WTC11 (cell line): ENCODE measurements at regions not wholly inside any gene's neighbourhood (a gene's known extent, or its start where the extent isn't known, plus 50 kb on each side); places are given as distances from the start of the nearest gene placed in this dataset.
"Not testable (repeated sequence)": the region's sequence is repeated elsewhere in the genome, so short reads cannot be mapped to it uniquely, and the experiment has no call there.

Experiments
- ATAC-seq: fragments of 200-7000 bp; cut with Tn5 transposase; 2 replicates; pipeline ENCODE4 v1.10.0; 2021; ENCODE audit warnings: mild to moderate bottlenecking, moderate library complexity
- CTCF ChIA-PET: fragments of 300-600 bp; sonication (Branson Sonifier 250); formaldehyde crosslinking; loops from one replicate; lab custom pipeline; 2021; ENCODE audit warnings: antibody characterized with exemption; lab: Charles Lee
- POLR2A ChIA-PET: fragments of 350-600 bp; sonication (Branson Sonifier 250); formaldehyde crosslinking; loops from one replicate; lab custom pipeline; 2021; ENCODE audit warnings: antibody characterized with exemption; lab: Charles Lee
- DNase-seq: peaks from one replicate; pipeline ENCODE4 v3.0.0; 2021; ENCODE audit warnings: low spot score
- H3K27ac Mint-ChIP-seq: 2 replicates; pipeline ENCODE4 v1.8.0; 2021; ENCODE audit warnings: mixed read lengths
- H3K27me3 Mint-ChIP-seq: 2 replicates; pipeline ENCODE4 v1.8.0; 2021; ENCODE audit warnings: low read depth, mild to moderate bottlenecking, moderate library complexity, mixed read lengths
- H3K36me3 Mint-ChIP-seq: 2 replicates; pipeline ENCODE4 v1.8.0; 2021; ENCODE audit warnings: mixed read lengths
- H3K4me1 Mint-ChIP-seq: 2 replicates; pipeline ENCODE4 v1.8.0; 2022; ENCODE audit warnings: mixed read lengths
- H3K4me3 Mint-ChIP-seq: 2 replicates; pipeline ENCODE4 v1.8.0; 2021; ENCODE audit warnings: mild to moderate bottlenecking, moderate library complexity, mixed read lengths
- H3K9me3 Mint-ChIP-seq: 2 replicates; pipeline ENCODE4 v1.8.0; 2021; ENCODE audit warnings: mixed read lengths
- ARID4B ChIP-seq: sonication (generic); formaldehyde crosslinking; IDR thresholded peaks from 2 replicates; pipeline ENCODE4 v1.8.0; 2023; ENCODE audit warnings: missing genetic modification reagents, mild to moderate bottlenecking, borderline replicate concordance
- CREM ChIP-seq: sonication (generic); formaldehyde crosslinking; IDR thresholded peaks from 2 replicates; pipeline ENCODE4 v1.8.1; 2022; ENCODE audit warnings: mild to moderate bottlenecking, missing genetic modification reagents, moderate library complexity
- E2F5 ChIP-seq: sonication (generic); formaldehyde crosslinking; IDR thresholded peaks from 2 replicates; pipeline ENCODE4 v1.8.1; 2022; ENCODE audit warnings: mild to moderate bottlenecking, moderate library complexity, missing genetic modification reagents
- FOXP1 ChIP-seq: sonication (generic); formaldehyde crosslinking; IDR thresholded peaks from 2 replicates; pipeline ENCODE4 v1.8.0; 2022; ENCODE audit warnings: missing genetic modification reagents, mild to moderate bottlenecking, moderate library complexity, borderline replicate concordance
- GABPB1 ChIP-seq: sonication (generic); formaldehyde crosslinking; IDR thresholded peaks from 2 replicates; pipeline ENCODE4 v1.8.1; 2023; ENCODE audit warnings: mild to moderate bottlenecking, missing genetic modification reagents
- GRHL2 ChIP-seq: fragments of 250-450 bp; sonication (Bioruptor Pico); IDR thresholded peaks from 2 replicates; pipeline ENCODE4 v1.8.0; 2022; ENCODE audit warnings: mild to moderate bottlenecking, moderate library complexity; ENCODE audit not compliant: insufficient replicate concordance, severe bottlenecking
- IRF1 ChIP-seq: sonication (generic); formaldehyde crosslinking; IDR thresholded peaks from 2 replicates; pipeline ENCODE4 v1.8.0; 2023; ENCODE audit warnings: missing genetic modification reagents
- MAX ChIP-seq: sonication (generic); formaldehyde crosslinking; IDR thresholded peaks from 2 replicates; pipeline ENCODE4 v1.8.0; 2022; ENCODE audit warnings: mild to moderate bottlenecking, missing genetic modification reagents
- NFATC4 ChIP-seq: fragments of 250-450 bp; sonication (Bioruptor Pico); IDR thresholded peaks from 2 replicates; pipeline ENCODE4 v1.9.0; 2021; ENCODE audit warnings: mild to moderate bottlenecking
- NFE2L1 ChIP-seq: sonication (generic); formaldehyde crosslinking; IDR thresholded peaks from 2 replicates; pipeline ENCODE4 v1.8.1; 2023; ENCODE audit warnings: missing genetic modification reagents
- NR3C1 ChIP-seq: sonication (generic); formaldehyde crosslinking; conservative IDR thresholded peaks from 2 replicates; pipeline ENCODE4 v1.8.1; 2023; ENCODE audit warnings: low read depth, mild to moderate bottlenecking, missing genetic modification reagents
- PRDM15 ChIP-seq: sonication (generic); formaldehyde crosslinking; IDR thresholded peaks from 2 replicates; pipeline ENCODE4 v1.8.0; 2022; ENCODE audit warnings: missing genetic modification reagents
- SMAD4 ChIP-seq: sonication (generic); formaldehyde crosslinking; IDR thresholded peaks from 2 replicates; pipeline ENCODE4 v1.8.0; 2022; ENCODE audit warnings: mild to moderate bottlenecking, missing genetic modification reagents
- USF2 ChIP-seq: sonication (generic); formaldehyde crosslinking; IDR thresholded peaks from 2 replicates; pipeline ENCODE4 v1.8.1; 2023; ENCODE audit warnings: mild to moderate bottlenecking, missing genetic modification reagents, moderate library complexity
- ZNF396 ChIP-seq: fragments of 250-450 bp; sonication (Bioruptor Pico); IDR thresholded peaks from 2 replicates; pipeline ENCODE4 v1.8.0; 2021; ENCODE audit warnings: mild to moderate bottlenecking, moderate library complexity, borderline replicate concordance
- ZNF425 ChIP-seq: fragments of 250-450 bp; sonication (Bioruptor Pico); conservative IDR thresholded peaks from 2 replicates; pipeline ENCODE4 v1.9.0; 2021; ENCODE audit warnings: mild to moderate bottlenecking

GRCh38 chr6:10138917-10139316 is 276.0 kb downstream of the TFAP2A start:
- H3K36me3 Mint-ChIP-seq: peaks cover 7% of the 10 kb centered on the region
- H3K4me3 Mint-ChIP-seq: no peak overlapping the region
- H3K4me1 Mint-ChIP-seq: peaks cover 25% of the 10 kb centered on the region
- POLR2A ChIA-PET: no interaction called here
- peaks cover 26% of the 10 kb centered on the region for H3K9me3 Mint-ChIP-seq
- no peak for DNase-seq
- TF ChIP-seq SMAD4 (CRISPR knock-in tag) (no peak), FOXP1 (no peak), IRF1 (CRISPR knock-in tag) (no peak), NFATC4 (CRISPR knock-in tag) (no peak)
- TF ChIP-seq, all 79 proteins: peak for 0
- no peak overlapping the region for H3K27ac Mint-ChIP-seq
- no peaks in the 10 kb centered on the region for H3K27me3 Mint-ChIP-seq
- no peak for ATAC-seq
- CTCF ChIA-PET: interaction anchor here (1.3 kb wide), 1 partner anchor 110 kb away, joined by 3 read pairs; no protein-coding TSS in a partner anchor

- Mint-ChIP-seq H3K4me1 (peaks cover 25% of the 10 kb centered on the region), H3K27ac (no peak overlapping the region)
- POLR2A ChIA-PET: no interaction called here
- TF ChIP-seq ZNF396 (CRISPR knock-in tag) (no peak), CREM (no peak), PRDM15 (no peak), NFE2L1 (CRISPR knock-in tag) (no peak), GABPB1 (CRISPR knock-in tag) (no peak)
- TF ChIP-seq, all 79 proteins: peak for 0
- H3K4me3 Mint-ChIP-seq: no peak overlapping the region
- peaks cover 17% of the 10 kb centered on the region for H3K36me3 Mint-ChIP-seq
- CTCF ChIA-PET: no interaction called here
- no peak for DNase-seq
- no peak for ATAC-seq
- H3K27me3 Mint-ChIP-seq: no peaks in the 10 kb centered on the region
- H3K9me3 Mint-ChIP-seq: peaks cover 44% of the 10 kb centered on the region
Measured at GRCh38 chr6:10136636-10137035, 278.2 kb downstream of the TFAP2A start.

GRCh38 chr6:10134185-10134584 is 280.7 kb downstream of the TFAP2A start:
- ATAC-seq, H3K27ac Mint-ChIP-seq, DNase-seq, POLR2A ChIA-PET, H3K4me3 Mint-ChIP-seq, H3K27me3 Mint-ChIP-seq, CTCF ChIA-PET, H3K4me1 Mint-ChIP-seq: not testable (repeated sequence)
- peaks cover 50% of the 10 kb centered on the region for H3K9me3 Mint-ChIP-seq
- H3K36me3 Mint-ChIP-seq: peaks cover 17% of the 10 kb centered on the region

- H3K27me3 Mint-ChIP-seq: no peaks in the 10 kb centered on the region; the same call in 1 of the 2 replicates
- no peak for ATAC-seq
- H3K4me3 Mint-ChIP-seq: no peak overlapping the region
- no peak for DNase-seq
- CTCF ChIA-PET: no interaction called here
- H3K27ac Mint-ChIP-seq: no peak overlapping the region
- H3K36me3 Mint-ChIP-seq: peaks cover 8% of the 10 kb centered on the region
- no peak for TF ChIP-seq NFE2L1 (CRISPR knock-in tag)
- no peak for TF ChIP-seq NR3C1 (CRISPR knock-in tag)
- no peak for TF ChIP-seq MAX
- TF ChIP-seq NFATC4 (CRISPR knock-in tag): no peak
- no peak for TF ChIP-seq USF2 (CRISPR knock-in tag)
- no peak for TF ChIP-seq E2F5 (CRISPR knock-in tag)
- TF ChIP-seq ARID4B (CRISPR knock-in tag): no peak
- no peak for TF ChIP-seq GRHL2 (CRISPR knock-in tag)
- no peak for TF ChIP-seq ZNF425 (CRISPR knock-in tag)
- TF ChIP-seq, all 79 proteins: peak for 0
- POLR2A ChIA-PET: no interaction called here
- Mint-ChIP-seq H3K9me3 (peaks cover 22% of the 10 kb centered on the region), H3K4me1 (no peaks in the 10 kb centered on the region)
Measured at GRCh38 chr6:10128721-10129120, 286.2 kb downstream of the TFAP2A start.
